ENCODE measurements at regions not wholly inside any gene's neighbourhood (a gene's known extent, or its start where the extent isn't known, plus 50 kb on each side); places are given as distances from the start of the nearest gene placed in this dataset.
"Not testable (repeated sequence)": the region's sequence is repeated elsewhere in the genome, so short reads cannot be mapped to it uniquely, and the experiment has no call there.

DNA sequence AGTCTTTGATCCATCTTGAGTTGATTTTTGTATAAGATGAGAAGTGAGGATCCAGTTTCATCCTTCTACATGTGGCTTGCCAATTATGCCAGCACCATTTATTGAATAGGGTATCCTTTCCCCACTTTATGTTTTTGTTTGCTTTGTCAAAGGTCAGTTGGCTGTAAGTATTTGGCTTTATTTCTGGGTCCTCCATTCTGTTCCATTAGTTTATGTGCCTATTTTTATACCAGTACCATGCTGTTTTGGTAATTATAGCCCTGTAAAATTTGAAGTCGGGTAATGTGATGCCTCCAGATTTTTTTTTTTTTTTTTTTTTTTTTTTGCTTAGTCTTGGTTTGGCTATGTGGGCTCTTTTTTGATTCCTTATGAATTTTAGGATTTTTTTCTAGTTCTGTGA lies 203.0 kb upstream of the IRX5 start:
- not testable (repeated sequence) for DNase-seq

DNA sequence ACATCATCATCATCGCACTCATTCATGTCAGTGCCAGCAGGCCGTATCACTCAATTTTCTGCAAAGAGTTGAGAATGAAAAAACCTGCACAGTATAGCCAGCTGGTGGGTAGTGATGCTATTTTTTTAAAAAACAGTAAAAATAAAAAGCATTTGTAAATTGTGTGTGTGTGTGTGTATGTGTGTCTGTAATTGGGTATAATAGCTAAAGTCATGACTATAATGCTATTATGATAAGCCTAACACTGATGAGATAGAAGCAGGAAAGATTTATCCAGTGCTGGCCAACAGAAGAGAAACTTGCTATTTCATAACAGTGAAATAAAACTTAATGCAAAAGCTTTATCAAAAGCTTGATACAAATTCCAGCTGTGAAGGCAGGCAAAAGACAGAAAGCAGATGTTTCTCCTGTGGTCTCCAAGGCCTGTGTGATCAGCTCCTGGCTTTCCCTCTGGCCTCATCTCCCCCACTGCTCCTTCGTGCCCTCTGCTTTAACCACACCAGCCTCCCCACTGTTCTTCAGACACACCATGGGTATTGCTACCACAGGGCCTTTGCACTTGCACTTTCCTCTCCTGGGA lies 206.2 kb upstream of the IRX5 start:
- no peak for DNase-seq

DNA sequence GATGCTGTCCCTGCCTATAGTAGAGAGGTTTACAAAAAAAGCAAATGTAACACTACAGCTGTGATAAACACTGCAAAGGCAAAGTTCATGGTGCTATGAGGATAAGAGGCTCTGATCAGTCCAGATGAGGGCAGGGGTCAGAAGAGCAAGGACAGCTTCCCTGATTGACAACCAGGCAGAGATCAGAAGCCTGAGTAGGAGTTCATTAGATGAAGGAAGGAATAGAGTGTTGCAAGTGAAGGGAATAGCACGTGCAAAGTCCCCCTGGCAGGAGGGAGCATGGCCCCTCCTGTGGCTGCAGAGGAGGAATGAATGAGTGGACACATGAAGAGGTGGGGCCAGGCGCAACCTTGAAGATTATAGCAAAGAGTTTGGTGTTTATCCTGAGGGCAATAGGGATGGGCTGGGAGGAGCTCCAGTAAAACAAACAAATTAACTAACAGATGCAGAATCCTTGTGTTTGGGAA lies 208.4 kb upstream of the IRX5 start:
- no peak for DNase-seq

DNA sequence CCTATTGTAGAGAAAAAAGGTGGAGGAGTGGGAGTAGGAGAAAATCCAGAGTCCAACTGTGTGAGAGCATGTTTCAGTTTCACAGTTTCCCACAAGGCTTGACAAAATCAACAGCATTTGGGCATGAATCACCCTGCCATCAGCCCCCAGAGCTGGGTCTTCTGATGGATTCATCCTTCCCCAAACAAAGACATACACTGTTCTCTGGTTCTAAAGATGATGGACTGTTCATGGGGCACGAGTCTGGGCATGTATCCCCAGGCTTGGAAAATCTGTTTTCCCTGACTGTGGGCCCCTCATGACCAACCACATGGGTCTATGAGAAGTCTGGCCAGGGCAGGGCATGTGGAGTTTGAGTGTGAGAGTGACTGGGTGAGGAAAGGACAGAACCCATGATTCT lies 210.4 kb upstream of the IRX5 start:
- no peak for DNase-seq

DNA sequence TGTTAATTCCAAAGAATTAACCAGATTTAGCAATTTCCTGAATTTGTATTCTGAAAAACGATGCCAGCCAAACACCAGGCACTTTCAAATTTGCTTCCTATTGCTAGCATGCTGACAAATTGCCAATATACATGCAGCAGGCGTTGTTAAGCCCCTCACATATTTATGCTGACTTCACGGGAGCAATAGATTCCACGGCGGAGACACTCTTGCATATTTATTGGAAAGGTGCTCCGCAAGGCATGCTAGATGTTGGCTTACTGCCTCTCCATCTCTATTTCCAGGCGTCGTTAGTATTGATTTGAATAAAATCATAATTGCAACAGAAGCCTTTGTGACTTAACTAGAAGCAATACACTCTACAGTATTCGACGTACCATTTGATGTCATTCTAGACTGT lies 211.0 kb upstream of the IRX5 start:
- DNase-seq: no peak

DNA sequence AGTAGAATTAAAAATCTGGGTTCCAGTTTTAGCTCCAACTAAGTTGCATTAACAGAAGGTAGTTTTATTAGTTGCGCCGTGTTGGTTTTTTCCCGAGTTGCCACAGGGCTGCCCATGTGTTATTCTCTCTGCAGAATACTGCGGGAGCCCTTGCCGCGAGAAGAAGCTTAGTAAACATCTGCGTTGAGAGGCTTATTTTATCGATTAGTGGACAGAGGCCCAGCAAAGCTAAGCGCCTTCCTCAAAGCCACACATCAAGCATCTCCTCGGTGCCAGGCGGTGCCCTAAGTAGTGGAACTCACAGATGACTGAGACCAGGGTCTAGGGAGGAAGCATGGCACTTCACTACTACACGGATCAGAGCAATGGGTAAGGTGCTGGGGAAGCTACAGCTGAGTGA lies 212.3 kb upstream of the IRX5 start:
- DNase-seq: no peak

DNA sequence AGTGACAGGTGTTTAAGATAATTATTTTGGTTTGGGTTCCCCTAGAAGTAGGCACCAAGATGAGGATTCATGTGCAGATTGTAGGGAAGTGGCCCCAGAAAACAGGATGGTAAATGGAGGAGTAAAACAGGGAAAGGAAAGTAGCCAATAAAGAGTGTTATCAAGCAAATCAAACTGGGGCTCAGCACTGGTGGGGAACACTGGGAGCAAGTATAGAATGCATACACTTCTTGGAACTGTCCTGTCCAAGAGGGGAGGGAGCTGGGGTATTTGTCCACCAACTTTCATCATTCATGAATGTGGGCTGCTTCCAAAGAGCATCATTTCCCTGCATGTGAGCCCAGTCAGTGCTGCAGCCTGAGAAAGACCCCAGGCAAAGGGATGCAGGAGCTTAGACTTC lies 215.7 kb upstream of the IRX5 start:
- DNase-seq: no peak

DNA sequence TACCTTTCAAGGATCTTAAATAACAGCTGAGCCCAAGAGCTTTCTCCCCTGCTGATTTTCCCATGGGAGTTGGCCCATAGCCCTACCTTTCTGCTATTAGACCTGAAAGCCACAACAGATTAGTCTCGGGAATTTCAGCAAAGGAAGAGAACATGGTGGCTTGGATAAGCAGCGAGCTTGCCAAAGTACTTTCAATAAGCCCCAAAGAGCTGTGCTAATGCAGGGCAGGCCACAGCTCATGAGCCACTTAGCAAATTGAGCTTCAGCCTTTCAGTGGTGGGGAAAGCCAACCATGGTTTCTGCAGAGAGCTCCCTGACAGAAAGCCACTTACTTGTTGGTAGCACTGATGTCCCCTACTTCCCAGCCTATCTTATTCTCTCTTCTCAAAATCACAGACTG lies 217.8 kb upstream of the IRX5 start:
- DNase-seq: no peak

DNA sequence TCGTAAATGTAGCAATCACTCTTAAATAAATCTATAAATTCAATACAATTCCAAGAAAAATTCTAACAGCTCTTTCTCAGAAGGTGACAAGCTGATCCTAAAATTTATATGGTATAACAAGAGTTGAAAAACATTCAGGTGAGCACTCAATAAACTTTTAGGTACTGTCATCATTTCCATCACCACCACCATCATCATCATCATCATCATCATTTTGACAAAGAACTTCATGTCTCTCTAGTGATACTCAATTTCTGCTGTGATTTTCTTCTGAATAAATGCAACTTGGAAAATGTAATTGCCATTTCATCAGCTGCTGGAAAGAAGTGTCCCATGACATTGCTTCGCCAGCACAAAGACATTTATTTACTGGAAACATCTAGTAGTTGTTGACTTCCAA lies 222.9 kb upstream of the IRX5 start:
- no peak for DNase-seq

DNA sequence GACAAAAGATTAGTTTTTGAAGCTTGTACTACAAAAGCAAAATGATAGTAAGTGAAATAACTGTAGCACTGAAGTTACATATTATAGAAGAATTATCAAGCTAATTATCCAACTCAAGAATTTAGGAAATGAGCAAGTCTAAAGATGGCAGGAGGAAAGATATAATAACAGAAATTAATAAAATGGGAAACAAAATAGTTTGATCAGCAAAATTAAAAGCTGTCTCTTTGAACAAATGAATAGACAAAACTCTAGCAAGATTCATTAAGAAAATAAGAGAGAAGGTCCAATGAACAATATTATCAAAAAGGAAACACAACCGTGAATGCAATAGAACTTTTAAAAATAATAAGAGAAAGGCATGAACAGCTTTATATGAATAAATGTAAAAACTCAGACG lies 224.3 kb upstream of the IRX5 start:
- no peak for DNase-seq

DNA sequence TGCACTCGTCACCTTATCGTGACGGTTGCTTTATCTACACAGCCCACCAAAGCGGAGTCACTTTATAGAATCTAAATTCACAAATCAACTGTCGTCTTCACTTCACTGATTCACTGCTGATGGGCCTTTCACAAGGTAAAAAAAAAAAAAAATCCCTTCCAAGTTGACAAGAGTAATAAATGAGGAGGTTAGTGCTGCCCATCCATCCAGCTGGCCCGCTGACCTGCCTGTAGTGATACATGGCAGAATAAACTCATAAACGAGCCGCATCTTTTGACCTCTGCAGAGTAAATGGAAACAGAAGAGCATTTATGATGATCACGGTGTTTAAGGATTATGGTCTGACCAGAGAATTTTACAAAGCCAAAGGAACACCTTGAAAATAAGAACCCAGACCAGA lies 227.3 kb upstream of the IRX5 start:
- DNase-seq: no peak

DNA sequence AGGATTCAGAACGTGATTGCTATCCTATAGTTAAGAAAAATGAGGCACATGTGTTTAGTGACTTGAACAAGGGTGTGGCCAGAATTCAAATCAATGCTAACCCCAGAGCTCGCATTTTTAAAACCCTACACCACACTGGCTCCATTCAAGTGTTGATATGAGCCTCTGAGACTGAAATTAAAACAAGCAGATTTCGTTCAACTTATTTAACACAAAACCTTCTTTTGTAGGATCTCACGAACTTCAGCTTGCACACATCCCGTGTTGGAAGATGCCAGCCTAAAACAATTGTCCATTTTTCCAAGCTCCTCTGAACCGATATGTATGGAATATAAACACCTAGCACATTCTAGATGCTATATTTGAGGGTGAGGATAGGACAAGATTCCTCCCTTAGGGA lies 231.0 kb upstream of the IRX5 start:
- no peak for DNase-seq

DNA sequence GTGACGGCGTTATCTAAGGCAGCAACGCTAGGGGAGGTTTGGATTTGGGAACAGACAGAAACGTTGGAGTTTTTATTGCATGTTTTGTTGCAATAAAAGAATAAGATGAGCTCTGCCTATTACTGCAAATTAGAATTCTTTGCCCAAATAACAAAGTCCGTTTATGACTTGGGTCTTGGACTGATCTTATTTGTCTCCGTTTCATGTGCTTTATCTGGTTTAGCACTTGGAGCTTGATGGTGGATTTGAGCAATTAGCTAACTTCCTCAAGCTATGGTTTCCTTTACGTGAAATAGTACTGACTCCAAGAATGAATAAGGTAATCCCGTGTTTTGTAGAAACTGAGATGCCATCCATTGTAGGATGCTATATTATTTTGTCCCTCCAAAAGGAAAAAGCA lies 233.0 kb upstream of the IRX5 start:
- DNase-seq: no peak

DNA sequence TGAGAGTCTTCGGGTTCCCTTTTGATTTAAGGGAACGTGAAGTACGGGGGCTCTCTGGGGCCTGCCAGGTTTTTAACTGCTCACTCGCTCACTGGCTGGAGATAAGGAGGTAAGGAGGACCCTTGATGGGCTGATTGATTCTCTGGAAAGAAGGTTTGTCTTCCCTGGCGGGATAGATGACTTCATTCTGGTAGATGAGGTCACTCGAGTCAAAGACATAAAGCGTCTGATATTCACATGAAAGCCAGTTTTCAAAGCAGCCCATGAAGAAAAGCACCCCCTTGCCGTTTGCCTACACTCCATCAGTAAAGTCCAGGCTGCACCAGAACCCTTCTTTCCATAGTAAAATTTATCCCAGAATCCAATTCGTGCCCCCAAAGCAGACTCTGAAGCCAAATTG lies 233.7 kb upstream of the IRX5 start:
- DNase-seq: no peak

DNA sequence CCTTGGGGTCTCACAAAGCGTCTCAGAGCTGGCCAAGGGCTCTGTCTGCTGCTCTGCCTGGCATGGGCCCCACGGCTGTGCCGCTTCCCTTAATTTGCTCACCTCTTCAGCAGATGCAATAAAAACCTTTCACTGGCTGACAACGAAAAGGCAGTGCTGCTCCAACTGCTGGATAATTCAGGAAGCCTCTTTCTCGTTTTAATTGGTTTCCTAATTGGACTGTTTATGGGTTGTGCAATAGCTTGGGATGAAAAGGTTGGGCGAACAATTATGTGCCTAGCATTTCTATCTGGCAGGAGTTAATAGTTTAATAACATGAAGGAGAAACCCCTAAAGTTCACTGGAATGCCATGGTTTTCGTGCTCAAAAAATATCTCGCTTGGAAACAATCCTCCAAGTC lies 234.1 kb upstream of the IRX5 start:
- no peak for DNase-seq

DNA sequence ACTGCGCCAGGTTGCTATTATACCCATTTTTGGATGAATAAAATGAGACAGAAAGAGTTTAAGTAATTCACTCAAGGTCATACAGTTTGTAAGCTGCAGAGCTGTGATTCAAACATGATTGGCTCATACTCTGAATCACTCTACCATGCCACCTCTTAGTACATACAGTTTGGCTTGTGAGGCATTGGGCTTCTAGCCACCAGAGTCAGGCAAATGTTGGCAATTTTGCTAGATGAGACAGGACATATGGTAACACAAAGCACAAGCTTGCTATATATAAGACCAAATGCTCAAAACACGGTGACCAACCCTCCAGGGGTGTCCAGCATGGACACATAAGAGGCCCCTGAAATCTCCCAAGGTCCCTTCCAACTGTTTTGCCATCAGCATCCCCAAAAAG lies 236.0 kb upstream of the IRX5 start:
- DNase-seq: no peak

DNA sequence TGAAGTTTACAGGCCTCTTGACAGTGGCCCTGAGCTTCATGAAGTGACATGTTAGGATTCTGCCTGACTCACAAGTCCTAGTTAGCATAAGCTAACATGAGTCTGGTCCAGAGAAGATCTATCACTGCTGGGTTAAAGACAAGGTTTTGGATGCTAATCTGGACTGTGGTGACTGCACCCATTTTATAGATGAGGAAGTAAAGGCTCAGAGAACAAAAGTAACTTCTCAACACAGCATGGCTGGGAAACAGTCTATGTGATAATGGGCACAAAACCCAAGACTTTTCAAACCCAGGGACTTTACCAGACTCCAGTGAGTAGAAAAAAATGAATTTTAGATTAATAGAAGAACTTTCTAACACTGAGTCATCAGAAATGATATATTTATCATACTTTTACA lies 236.8 kb upstream of the IRX5 start:
- no peak for DNase-seq

DNA sequence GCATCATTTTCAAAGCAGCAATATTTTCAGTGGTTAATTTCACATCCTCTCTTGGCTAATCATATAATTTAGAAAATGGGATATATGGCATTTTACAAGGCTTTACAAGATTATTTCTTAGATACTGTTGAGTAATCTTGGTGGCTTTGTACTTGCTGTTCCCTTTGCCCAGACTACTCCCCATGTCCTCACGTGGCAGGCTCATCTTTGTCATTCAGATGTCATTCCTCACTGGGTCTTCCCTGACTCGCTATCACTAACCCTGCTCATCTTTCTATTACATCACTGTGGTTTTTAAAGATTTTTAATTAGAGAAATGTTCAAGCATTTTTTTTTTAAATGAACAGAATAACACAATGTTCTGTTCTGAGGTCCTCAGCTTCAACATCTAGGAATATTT lies 240.0 kb upstream of the IRX5 start:
- no peak for DNase-seq

DNA sequence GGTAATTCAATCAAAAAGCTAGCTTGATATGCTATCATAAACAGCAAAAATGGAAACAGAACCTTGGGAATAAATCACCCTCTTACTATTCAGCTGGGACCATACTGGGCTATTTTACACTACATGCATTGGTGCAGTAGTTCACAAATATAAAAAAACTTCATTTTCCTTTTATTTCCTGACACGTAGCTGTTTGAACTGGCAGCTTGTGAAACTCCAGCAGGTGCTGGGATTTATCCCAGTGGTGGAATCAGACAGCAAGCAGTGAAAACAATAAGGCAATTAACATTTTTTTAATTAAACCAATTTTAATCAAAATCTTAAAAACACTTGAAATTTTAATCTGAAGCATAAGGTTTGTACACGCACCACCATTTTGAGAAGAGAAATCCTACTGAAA lies 240.4 kb upstream of the IRX5 start:
- no peak for DNase-seq

DNA sequence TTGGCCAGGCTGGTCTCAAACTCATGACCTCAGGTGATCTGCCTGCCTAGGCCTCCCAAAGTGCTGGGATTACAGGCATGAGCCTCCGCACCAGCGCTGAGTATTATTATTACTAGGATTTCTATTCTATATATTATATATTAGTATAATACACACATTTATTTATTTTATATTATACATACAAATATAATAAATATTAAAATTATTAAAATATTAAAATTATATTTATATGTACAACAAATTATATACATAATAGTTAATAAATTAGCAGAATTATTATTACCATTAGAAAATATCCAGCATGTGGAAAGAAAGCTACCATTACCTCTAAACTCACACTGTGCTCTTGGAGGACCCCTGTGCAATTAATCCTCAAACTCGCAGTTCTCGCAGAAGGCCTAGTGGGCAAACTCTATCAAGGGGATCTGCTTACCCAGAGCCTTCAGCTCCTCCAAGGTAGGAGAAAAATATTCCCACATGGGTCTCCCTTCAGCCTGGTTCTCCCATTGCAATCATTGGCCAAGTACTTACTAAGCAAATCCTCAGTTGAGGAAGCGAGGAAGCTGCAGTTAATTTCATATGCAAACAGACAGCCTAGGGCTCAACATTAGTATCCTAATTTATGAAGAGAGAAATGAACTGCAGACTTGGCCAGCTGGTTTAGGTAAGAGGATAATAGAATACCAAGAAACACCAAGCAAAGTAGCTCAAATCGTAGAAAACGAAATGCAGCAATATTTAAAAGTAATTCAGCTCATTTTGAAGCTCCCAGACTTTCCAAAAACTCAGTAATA lies 241.4 kb upstream of the IRX5 start:
- DNase-seq: no peak

DNA sequence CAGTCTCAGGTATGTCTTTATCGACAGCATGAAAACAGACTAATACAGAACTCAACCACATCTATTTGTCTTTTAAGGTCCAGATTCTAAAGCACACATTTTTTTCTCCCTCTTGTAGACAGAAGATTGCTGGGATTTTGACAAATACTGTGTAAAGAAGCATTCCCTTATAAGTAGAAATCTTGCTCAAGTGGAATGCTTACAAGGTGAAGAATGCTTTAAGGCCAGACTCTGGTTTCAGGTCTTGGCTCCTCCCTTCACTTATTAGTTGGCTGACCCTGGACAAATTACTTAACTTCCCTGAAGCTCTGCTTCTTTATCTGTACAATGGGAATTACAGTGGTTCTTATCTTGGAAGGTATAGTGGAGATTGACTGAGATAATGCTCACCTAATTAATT lies 242.3 kb upstream of the IRX5 start:
- no peak for DNase-seq

DNA sequence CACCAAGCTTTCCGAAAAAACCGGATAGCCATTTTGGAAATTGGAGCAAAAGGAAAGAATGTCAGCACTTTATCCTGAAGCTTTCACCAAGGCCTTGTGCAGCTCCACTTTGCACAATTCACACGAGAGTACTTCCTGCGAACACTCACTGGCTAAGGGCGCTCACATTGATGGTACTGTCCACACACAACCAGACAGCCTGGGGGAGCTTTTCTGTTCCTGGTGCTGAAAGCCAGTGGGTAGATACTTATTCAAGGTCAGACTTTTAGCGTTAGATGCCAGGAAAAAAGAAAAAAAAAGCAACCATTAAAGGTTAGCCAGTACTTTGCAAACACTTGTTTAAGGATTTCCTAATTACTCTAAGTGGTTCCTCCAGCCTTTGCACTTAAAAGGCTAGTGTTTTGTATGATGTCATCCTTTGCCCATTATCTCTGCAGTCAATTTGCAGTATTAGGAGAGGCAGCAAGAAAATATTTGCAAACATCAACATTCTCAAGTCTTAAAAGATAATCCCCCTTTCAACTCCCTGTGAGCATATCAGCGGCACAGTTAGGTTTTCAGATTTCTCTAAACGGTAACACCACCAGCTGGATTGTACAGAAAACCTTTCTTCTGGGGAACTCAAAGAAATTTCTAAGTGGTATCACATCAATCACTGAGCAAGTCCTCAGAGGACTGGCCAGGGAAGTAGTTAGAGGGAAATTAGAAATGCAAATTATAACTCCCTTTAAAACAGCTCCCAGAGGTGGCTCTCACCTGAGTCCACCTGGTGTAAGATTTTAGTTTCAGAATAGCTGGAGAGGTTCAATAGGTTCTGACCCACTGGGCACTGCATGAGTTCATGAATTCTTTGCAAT lies 243.4 kb upstream of the IRX5 start:
- no peak for DNase-seq

DNA sequence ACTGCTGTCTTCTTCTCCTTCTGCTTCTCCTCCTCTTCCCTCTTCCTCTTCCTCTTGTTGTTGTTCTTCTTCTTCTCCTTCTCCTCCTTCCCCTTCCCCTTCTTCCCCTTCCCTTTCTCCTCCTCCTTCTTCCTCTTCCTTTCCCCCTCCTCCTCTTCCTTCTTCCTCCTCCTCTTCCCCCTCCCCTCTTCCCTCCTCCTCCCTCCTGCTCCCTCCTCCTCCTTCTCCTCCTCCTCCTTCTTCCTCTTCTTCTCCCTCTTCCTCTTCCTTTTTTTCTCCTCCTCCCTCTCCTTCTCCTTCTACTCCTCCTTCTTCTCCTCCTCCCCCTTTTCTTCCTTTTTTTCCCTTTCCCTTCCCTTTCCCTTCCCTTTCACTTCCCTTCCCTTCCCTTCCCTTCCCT lies 245.0 kb upstream of the IRX5 start:
- DNase-seq: no peak

Measured in amygdala (tissue), 56 donors.